Mesendoderm (in vitro differentiated cells): ENCODE measurements at regions not wholly inside any gene's neighbourhood (a gene's known extent, or its start where the extent isn't known, plus 50 kb on each side); places are given as distances from the start of the nearest gene placed in this dataset.
A peak's percentile ranks its signal among the peaks of the same experiment; 100 is the strongest.

Experiments used
- DNase-seq: peaks from one replicate; pipeline ENCODE4 v3.0.0; 2013
- H2AK5ac ChIP-seq: 2 replicates; pipeline ENCODE4 v1.6.1; 2013; ENCODE audit warnings: low read length, inconsistent platforms
- H2BK120ac ChIP-seq: 2 replicates; pipeline ENCODE4 v1.6.1; 2013; ENCODE audit warnings: low read depth, mild to moderate bottlenecking, low read length, moderate library complexity, mixed read lengths
- H2BK15ac ChIP-seq: replicated peaks from 2 replicates; pipeline ENCODE4 v1.6.1; 2013; ENCODE audit warnings: low read depth, mild to moderate bottlenecking, moderate library complexity
- H2BK5ac ChIP-seq: 2 replicates; pipeline ENCODE4 v1.6.1; 2013; ENCODE audit warnings: low read length, inconsistent platforms
- H3K18ac ChIP-seq: 2 replicates; pipeline ENCODE4 v1.6.1; 2013; ENCODE audit warnings: mild to moderate bottlenecking, low read length, mixed read lengths
- H3K23ac ChIP-seq: one replicate; pipeline ENCODE4 v1.6.1; 2013; ENCODE audit warnings: low read length
- H3K27ac ChIP-seq: 2 replicates; pipeline ENCODE4 v1.5.1; 2013; ENCODE audit warnings: low read depth, mild to moderate bottlenecking, inconsistent platforms, low read length, moderate library complexity
- H3K27me3 ChIP-seq: 2 replicates; pipeline ENCODE4 v1.6.1; 2013; ENCODE audit warnings: low read length, control low read depth, mild to moderate bottlenecking, inconsistent platforms; ENCODE audit not compliant: insufficient read depth, poor library complexity
- H3K36me3 ChIP-seq: 2 replicates; pipeline ENCODE4 v1.6.1; 2013; ENCODE audit warnings: low read length, inconsistent platforms; ENCODE audit not compliant: control insufficient read depth, insufficient read depth
- H3K4ac ChIP-seq: one replicate; pipeline ENCODE4 v1.6.1; 2013; ENCODE audit warnings: low read depth, mild to moderate bottlenecking, low read length, moderate library complexity
- H3K4me1 ChIP-seq: 2 replicates; pipeline ENCODE4 v1.6.1; 2013; ENCODE audit warnings: low read depth, low read length, inconsistent platforms; ENCODE audit not compliant: control insufficient read depth
- H3K4me2 ChIP-seq: 2 replicates; pipeline ENCODE4 v1.6.1; 2013; ENCODE audit warnings: low read length
- H3K4me3 ChIP-seq: 2 replicates; pipeline ENCODE4 v1.5.1; 2013; ENCODE audit warnings: mild to moderate bottlenecking, low read length
- H3K56ac ChIP-seq: one replicate; pipeline ENCODE4 v1.6.1; 2013; ENCODE audit warnings: low read length
- H3K79me1 ChIP-seq: 2 replicates; pipeline ENCODE4 v1.6.1; 2013; ENCODE audit warnings: low read length, inconsistent platforms
- H3K79me2 ChIP-seq: 2 replicates; pipeline ENCODE4 v1.6.1; 2013; ENCODE audit warnings: mild to moderate bottlenecking, low read length; ENCODE audit not compliant: control insufficient read depth, insufficient read depth
- H3K9ac ChIP-seq: 2 replicates; pipeline ENCODE4 v1.6.1; 2013; ENCODE audit warnings: low read length, inconsistent platforms
- H4K5ac ChIP-seq: one replicate; pipeline ENCODE4 v1.6.1; 2013; ENCODE audit warnings: low read length
- H4K8ac ChIP-seq: one replicate; pipeline ENCODE4 v1.6.1; 2013; ENCODE audit warnings: low read depth, mild to moderate bottlenecking, control low read depth, low read length, moderate library complexity
- WGBS: extraction: QIAGEN DNeasy Blood & Tissue Kit; methylation state at CpG from one replicate; pipeline ENCODE4 v1.1.7; 2013; ENCODE audit warnings: low lambda C conversion rate, missing lambda C conversion rate; ENCODE audit not compliant: insufficient coverage; ENCODE audit errors: extremely low coverage; 5-methylcytosine and 5-hydroxymethylcytosine counted together

GRCh38 chr12:58633479-58633878 lies 286.8 kb downstream of the LRIG3 start:
- H3K27ac ChIP-seq, result no peak overlapping the region
- H4K5ac ChIP-seq, result no peak overlapping the region
- no peak overlapping the region for H2BK5ac ChIP-seq
- no peak overlapping the region for H3K4ac ChIP-seq
- H3K23ac ChIP-seq, result no peak overlapping the region
- H3K56ac ChIP-seq, result no peak overlapping the region
- no peaks in the 10 kb centered on the region for H3K79me1 ChIP-seq
- H3K36me3 ChIP-seq, result no peaks in the 10 kb centered on the region
- no peak overlapping the region for H2BK15ac ChIP-seq
- no peaks in the 10 kb centered on the region for H3K27me3 ChIP-seq
- no peak overlapping the region for H3K9ac ChIP-seq
- H3K79me2 ChIP-seq, result no peaks in the 10 kb centered on the region
- no peak overlapping the region for H3K4me3 ChIP-seq
- H3K4me2 ChIP-seq, result no peak overlapping the region
- no peak overlapping the region for H3K18ac ChIP-seq
- no peak overlapping the region for H4K8ac ChIP-seq
- no peaks in the 10 kb centered on the region for H3K4me1 ChIP-seq
- H2BK120ac ChIP-seq, result no peak overlapping the region
- DNase-seq, result peak; percentile 44
- no peak overlapping the region for H2AK5ac ChIP-seq

GRCh38 chr12:58639318-58639934 lies 280.9 kb downstream of the LRIG3 start:
- Histone ChIP-seq H3K4me1 (no peaks in the 10 kb centered on the region), H2BK120ac (no peak overlapping the region), H2BK5ac (no peak overlapping the region), H4K8ac (no peak overlapping the region), H3K79me1 (no peaks in the 10 kb centered on the region), H3K79me2 (no peaks in the 10 kb centered on the region), H2AK5ac (no peak overlapping the region), H3K27me3 (no peaks in the 10 kb centered on the region), H3K18ac (no peak overlapping the region), H3K9ac (no peak overlapping the region), H3K27ac (no peak overlapping the region), H3K56ac (no peak overlapping the region), H3K36me3 (no peaks in the 10 kb centered on the region), H3K4ac (no peak overlapping the region), H3K4me3 (no peak overlapping the region), H2BK15ac (no peak overlapping the region), H4K5ac (no peak overlapping the region), H3K23ac (no peak overlapping the region), H3K4me2 (no peak overlapping the region)
- DNase-seq, result no peak
- WGBS, result no CpG with 5 or more reads among the region's 4 CpGs

DNA sequence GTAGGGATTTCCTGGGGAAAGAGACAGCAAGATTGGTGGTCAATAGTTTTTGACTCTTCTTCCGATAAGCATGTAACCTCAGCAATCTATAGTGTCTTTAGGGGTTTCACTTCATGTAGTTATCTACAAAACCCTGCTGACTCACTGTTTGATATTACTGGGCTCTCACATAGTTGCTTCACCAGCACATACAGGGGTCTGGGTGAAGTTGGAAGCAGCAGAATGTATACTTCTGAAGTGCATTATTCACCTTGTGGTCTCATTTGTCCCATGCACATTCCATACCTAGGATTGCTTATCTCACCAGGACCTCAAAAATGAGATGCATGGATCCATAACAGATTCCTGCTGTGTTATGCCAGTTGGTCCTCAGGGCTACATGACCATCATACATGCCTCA lies 280.0 kb downstream of the LRIG3 start:
- H3K27me3 ChIP-seq, result no peaks in the 10 kb centered on the region
- no peak overlapping the region for H3K56ac ChIP-seq
- H3K4me3 ChIP-seq, result no peak overlapping the region
- H3K4ac ChIP-seq, result no peak overlapping the region
- H2BK120ac ChIP-seq, result no peak overlapping the region
- no peak overlapping the region for H3K4me2 ChIP-seq
- H2BK5ac ChIP-seq, result no peak overlapping the region
- H2AK5ac ChIP-seq, result no peak overlapping the region
- no peak overlapping the region for H3K18ac ChIP-seq
- DNase-seq, result no peak
- no peak overlapping the region for H2BK15ac ChIP-seq
- no peak overlapping the region for H3K27ac ChIP-seq
- no CpG with 5 or more reads among the region's 1 CpG for whole genome bisulfite sequencing
- no peak overlapping the region for H4K5ac ChIP-seq
- H3K36me3 ChIP-seq, result no peaks in the 10 kb centered on the region
- H3K4me1 ChIP-seq, result no peaks in the 10 kb centered on the region
- H3K79me1 ChIP-seq, result no peaks in the 10 kb centered on the region
- no peak overlapping the region for H3K23ac ChIP-seq
- H3K79me2 ChIP-seq, result no peaks in the 10 kb centered on the region
- no peak overlapping the region for H3K9ac ChIP-seq
- no peak overlapping the region for H4K8ac ChIP-seq

DNA sequence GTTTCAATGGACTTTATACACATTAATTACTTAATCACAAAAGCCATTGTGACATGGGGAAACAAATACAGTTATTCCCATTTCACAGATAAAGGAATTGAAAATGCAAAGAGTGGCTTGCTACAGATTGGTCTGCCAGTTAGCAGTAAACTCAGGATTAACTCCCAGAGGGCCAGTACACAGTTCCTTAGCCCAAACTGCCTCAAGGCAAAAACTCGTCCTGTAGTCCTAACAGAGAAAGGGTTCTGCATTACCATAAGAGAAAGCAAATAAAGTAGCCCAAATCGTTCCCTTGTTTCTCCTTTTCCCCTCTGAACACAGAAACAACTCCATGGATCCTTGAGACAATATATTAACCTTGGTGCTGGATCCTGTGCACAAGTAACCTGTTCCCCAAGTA lies 274.4 kb downstream of the LRIG3 start:
- WGBS, result no CpG with 5 or more reads among the region's 2 CpGs
- H2BK5ac ChIP-seq, result no peak overlapping the region
- no peak overlapping the region for H3K9ac ChIP-seq
- H3K4ac ChIP-seq, result no peak overlapping the region
- H3K36me3 ChIP-seq, result no peaks in the 10 kb centered on the region
- H3K79me1 ChIP-seq, result no peaks in the 10 kb centered on the region
- no peak overlapping the region for H4K5ac ChIP-seq
- H2AK5ac ChIP-seq, result no peak overlapping the region
- no peak overlapping the region for H3K23ac ChIP-seq
- no peak overlapping the region for H2BK120ac ChIP-seq
- no peaks in the 10 kb centered on the region for H3K4me1 ChIP-seq
- no peak overlapping the region for H4K8ac ChIP-seq
- peak; percentile 34 for DNase-seq
- no peaks in the 10 kb centered on the region for H3K79me2 ChIP-seq
- H2BK15ac ChIP-seq, result no peak overlapping the region
- no peak overlapping the region for H3K56ac ChIP-seq
- H3K4me3 ChIP-seq, result no peak overlapping the region
- no peaks in the 10 kb centered on the region for H3K27me3 ChIP-seq
- no peak overlapping the region for H3K4me2 ChIP-seq
- no peak overlapping the region for H3K18ac ChIP-seq
- no peak overlapping the region for H3K27ac ChIP-seq

DNA sequence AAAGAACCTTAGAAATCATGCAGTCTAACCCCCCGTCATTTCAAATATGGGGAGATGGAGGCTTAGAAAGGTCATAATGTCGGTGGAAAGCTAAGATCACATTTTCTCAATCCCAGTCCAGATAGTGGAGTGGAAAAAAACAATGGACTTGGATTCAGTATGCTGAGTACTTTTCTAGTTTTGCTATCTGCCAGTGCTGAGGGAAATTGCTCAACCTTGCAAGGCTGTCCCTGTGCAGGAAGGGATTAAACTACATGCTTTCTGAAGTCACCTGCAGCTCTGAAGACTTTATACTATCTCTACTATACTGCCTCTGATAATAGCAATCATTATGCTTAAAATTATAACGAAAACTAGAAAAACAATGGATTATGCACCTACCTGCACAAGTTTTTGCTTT lies 272.8 kb downstream of the LRIG3 start:
- no peak overlapping the region for H2BK5ac ChIP-seq
- no peaks in the 10 kb centered on the region for H3K79me1 ChIP-seq
- DNase-seq, result no peak
- H3K27me3 ChIP-seq, result no peaks in the 10 kb centered on the region
- H2AK5ac ChIP-seq, result no peak overlapping the region
- H3K4me2 ChIP-seq, result no peak overlapping the region
- no peaks in the 10 kb centered on the region for H3K36me3 ChIP-seq
- no peak overlapping the region for H4K5ac ChIP-seq
- no peak overlapping the region for H3K18ac ChIP-seq
- H3K27ac ChIP-seq, result no peak overlapping the region
- WGBS, result no CpG with 5 or more reads among the region's 3 CpGs
- H3K4me3 ChIP-seq, result no peak overlapping the region
- no peak overlapping the region for H3K4ac ChIP-seq
- H2BK15ac ChIP-seq, result no peak overlapping the region
- H4K8ac ChIP-seq, result no peak overlapping the region
- H2BK120ac ChIP-seq, result no peak overlapping the region
- H3K9ac ChIP-seq, result no peak overlapping the region
- no peaks in the 10 kb centered on the region for H3K4me1 ChIP-seq
- H3K56ac ChIP-seq, result no peak overlapping the region
- no peak overlapping the region for H3K23ac ChIP-seq
- H3K79me2 ChIP-seq, result no peaks in the 10 kb centered on the region

- Histone ChIP-seq H3K18ac (no peak overlapping the region), H4K5ac (no peak overlapping the region), H3K4me2 (no peak overlapping the region), H2BK120ac (no peak overlapping the region), H2BK15ac (no peak overlapping the region), H2AK5ac (no peak overlapping the region), H3K79me1 (no peaks in the 10 kb centered on the region), H2BK5ac (no peak overlapping the region), H3K36me3 (no peaks in the 10 kb centered on the region), H4K8ac (no peak overlapping the region), H3K4me3 (no peak overlapping the region), H3K27ac (no peak overlapping the region), H3K79me2 (no peaks in the 10 kb centered on the region), H3K27me3 (no peaks in the 10 kb centered on the region), H3K56ac (no peak overlapping the region), H3K4me1 (no peaks in the 10 kb centered on the region), H3K4ac (no peak overlapping the region), H3K23ac (no peak overlapping the region), H3K9ac (no peak overlapping the region)
- no CpG with 5 or more reads among the region's 4 CpGs for WGBS
- DNase-seq, result no peak
Observed at GRCh38 chr12:58648176-58648575, 272.1 kb downstream of the LRIG3 start.
